Transverse colon (tissue), 3 donors: ENCODE measurements at regions not wholly inside any gene's neighbourhood (a gene's known extent, or its start where the extent isn't known, plus 50 kb on each side); places are given as distances from the start of the nearest gene placed in this dataset.

Source experiments
- EP300 ChIP-seq: sonication (generic); formaldehyde crosslinking; IDR thresholded peaks from one replicate; pipeline ENCODE4 v1.6.1; 2017; ENCODE audit warnings: antibody characterized with exemption, low read depth
- TF ChIP-seq, protein P1 (sequence below), 5 experiments: fragments of 200-600 bp in 3 of 5; fragments of 450-650 bp in 2 of 5; sonication (generic) in 3 of 5; IDR thresholded peaks; 1 replicate in 2 of 5; 2 replicates in 3 of 5; pipeline ENCODE4 v1.5.1; 2016 to 2017; ENCODE audit warnings: antibody characterized with exemption in 5 of 5, inconsistent platforms in 3 of 5, mild to moderate bottlenecking in 2 of 5, moderate library complexity in 1 of 5

GRCh38 chr20:17822039-17822438 is 122.3 kb downstream of the BANF2 start:
- no peak for TF ChIP-seq EP300
- TF ChIP-seq, protein P1, sequence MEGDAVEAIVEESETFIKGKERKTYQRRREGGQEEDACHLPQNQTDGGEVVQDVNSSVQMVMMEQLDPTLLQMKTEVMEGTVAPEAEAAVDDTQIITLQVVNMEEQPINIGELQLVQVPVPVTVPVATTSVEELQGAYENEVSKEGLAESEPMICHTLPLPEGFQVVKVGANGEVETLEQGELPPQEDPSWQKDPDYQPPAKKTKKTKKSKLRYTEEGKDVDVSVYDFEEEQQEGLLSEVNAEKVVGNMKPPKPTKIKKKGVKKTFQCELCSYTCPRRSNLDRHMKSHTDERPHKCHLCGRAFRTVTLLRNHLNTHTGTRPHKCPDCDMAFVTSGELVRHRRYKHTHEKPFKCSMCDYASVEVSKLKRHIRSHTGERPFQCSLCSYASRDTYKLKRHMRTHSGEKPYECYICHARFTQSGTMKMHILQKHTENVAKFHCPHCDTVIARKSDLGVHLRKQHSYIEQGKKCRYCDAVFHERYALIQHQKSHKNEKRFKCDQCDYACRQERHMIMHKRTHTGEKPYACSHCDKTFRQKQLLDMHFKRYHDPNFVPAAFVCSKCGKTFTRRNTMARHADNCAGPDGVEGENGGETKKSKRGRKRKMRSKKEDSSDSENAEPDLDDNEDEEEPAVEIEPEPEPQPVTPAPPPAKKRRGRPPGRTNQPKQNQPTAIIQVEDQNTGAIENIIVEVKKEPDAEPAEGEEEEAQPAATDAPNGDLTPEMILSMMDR (IDR thresholded peaks at IDR 0.05), result no peak
